Activated CD8-positive, alpha-beta memory T cell treated with anti-CD3 and anti-CD28 coated beads, Interleukin-2, amount 50 U/mL, for 1 hour (primary cell): ENCODE measurements at regions not wholly inside any gene's neighbourhood (a gene's known extent, or its start where the extent isn't known, plus 50 kb on each side); places are given as distances from the start of the nearest gene placed in this dataset.

Experiments
- DNase-seq: peaks from one replicate; pipeline ENCODE4 v3.0.0-alpha.2; 2020; ENCODE audit errors: extremely low read depth

- DNase-seq: no peak
Measured at GRCh38 chr15:69947394-69947793, 150.3 kb downstream of the TLE3 start.

- DNase-seq: no peak
Measured at GRCh38 chr15:69949485-69949884, 148.2 kb downstream of the TLE3 start.

DNA sequence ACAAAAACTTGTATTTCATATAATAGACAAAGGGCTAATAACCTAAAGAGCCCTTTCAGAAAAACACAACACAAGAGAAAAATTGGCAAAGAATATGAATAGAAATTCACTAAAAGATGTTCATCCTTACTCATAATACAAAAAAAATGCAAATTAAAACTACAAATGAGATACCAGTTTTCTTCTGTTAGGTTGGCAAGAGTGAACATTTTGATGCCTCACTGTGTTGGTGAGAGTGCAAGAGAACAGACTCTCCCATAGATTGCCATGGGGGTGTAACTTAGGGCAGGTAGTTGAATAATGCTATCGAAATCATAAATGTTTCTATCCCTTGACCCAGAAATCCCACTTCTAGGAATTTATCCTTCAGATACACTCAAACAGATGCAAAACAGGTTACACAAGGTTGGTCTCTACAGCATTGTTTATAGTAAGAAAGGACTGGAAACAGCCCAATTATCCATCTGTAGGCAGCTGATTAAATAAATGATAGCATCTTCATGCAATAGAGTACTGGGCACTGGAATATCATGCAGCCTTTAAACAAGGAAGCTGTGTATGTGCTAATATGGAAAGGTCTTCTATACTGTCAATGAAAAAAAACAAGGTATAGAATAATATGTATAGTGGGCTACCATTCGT is 146.3 kb downstream of the TLE3 start:
- no peak for DNase-seq

GRCh38 chr15:69951898-69952555 is 145.7 kb downstream of the TLE3 start:
- DNase-seq: no peak

DNA sequence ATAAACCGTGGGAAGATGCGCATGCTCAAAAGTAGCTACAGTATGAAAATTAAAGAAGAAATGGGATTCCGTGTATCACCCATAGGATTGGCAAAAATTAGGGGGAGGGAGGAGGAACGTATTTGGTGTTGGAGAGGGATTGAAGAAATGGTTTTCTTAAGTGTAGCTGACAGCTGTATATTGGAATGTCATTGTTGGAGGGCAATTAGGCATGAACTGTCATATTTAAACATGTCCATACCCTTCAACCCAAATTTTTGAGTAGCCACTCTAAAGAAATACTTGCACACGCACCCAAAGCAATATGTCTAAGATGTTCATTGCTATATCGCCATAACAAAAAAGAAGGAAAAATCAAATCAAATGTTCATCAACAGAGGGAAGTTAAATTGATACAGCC is 144.7 kb downstream of the TLE3 start:
- DNase-seq: no peak

DNA sequence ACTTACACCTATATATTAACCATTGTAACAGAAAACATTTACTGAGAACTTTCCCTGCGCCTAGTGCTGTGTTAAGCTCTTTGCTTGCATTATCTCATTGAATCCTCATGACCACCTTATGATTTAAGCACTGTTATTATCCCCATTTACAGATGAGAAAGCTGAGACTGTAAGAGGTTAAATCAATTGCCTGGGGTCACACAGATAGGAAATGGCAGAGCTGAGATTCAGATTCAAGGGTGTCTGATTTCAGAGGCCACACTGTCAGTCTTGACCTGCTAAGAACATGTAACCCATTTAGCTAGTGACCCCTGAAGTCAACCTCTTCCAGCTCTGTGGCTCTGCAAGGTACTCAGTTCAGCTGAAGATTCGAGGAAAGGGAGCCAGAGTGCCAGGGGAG is 143.9 kb downstream of the TLE3 start:
- no peak for DNase-seq

DNA sequence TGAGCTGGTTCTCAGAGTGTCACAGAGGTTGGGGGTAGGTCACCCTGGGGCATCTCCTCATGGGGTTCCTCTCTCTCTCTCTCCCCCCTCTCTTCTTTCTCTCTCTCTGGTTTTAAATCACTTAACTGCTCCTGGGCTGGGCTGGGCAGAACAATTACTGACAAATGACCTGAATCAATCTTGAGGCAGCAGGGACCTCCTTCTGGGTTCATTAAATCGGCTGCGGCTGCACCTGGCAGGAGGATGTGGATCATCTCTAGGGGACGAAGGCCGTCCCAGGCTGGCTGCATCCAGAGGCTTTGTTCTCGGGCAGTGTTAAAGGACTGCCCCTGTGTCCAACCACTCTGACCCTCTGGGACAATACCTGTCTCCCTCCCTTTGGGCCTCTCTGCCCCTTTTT is 143.1 kb downstream of the TLE3 start:
- no peak for DNase-seq

DNA sequence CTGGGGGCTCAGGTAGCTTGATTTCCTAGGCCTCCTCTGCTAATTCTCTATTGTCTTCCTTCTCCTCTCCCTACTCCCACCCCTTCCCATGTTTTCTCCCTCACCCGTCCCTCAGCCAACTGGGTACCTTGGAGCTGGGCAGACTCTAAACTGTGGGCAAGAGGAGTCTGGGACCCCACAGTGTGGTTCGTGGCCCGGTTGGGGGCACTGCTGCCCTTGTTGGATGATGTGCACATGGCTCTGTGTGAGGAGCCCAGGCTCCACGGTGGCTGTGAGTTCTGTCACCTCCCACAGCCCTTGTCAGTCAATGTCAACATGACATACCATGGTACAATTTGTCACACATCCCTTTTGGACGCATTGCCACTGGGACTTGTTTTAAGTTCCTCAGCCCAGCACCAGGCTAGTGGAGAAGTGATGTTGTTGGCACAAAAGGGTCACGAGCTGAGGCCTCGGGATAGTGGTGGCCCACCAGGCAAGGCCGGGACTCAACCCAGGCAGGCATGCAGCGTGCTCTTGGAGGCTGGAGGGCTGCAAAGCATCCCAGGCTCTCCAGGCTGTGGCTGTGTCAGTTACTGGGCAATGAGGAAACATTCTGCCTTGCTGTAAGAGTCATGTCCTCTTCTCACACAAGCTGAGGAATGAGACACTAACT is 142.3 kb downstream of the TLE3 start:
- DNase-seq: no peak

- no peak for DNase-seq
Measured at GRCh38 chr15:69956417-69956816, 141.3 kb downstream of the TLE3 start.

GRCh38 chr15:69957175-69957574 is 140.5 kb downstream of the TLE3 start:
- no peak for DNase-seq

- no peak for DNase-seq
Measured at GRCh38 chr15:69958496-69959084, 139.1 kb downstream of the TLE3 start.

DNA sequence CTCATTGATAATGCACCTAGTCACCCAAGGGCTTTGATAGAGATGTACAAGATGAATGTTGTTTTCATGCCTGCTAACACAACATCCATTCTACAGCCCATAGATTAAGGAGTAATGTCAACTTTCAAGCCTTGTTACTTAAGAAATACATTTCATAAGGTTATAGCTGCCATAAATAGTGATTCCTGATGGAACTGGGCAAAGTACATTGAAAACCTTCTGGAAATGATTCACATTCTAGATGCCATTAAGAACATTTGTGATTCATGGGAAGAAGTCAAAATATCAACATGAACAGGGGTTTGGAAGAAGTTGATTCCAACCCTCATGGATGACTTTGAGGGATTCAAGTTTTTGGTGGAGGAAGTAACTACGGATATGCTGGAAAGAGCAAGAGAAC is 135.2 kb downstream of the TLE3 start:
- no peak for DNase-seq

- DNase-seq: no peak
Measured at GRCh38 chr15:69963385-69963784, 134.3 kb downstream of the TLE3 start.

GRCh38 chr15:69971771-69972170 is 125.9 kb downstream of the TLE3 start:
- no peak for DNase-seq

DNA sequence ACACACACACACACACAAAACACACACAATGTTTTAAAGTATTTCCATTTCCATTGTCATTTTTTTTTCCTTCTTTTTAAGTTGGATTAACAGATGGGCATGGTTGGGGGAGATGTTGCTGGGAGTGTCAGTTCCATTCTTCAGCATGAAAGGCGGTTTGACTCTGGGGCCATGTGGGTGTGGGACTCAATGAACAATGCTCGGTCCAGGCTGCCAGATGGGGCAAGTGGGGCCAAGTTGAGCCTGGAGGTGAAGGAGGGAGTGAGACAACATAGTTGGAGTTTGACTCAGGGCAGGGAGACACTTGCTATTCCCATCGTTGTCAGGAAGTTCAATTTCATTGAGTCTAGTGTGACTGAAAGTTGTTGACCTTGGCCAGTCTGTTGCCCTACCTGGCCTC is 125.3 kb downstream of the TLE3 start:
- no peak for DNase-seq

DNA sequence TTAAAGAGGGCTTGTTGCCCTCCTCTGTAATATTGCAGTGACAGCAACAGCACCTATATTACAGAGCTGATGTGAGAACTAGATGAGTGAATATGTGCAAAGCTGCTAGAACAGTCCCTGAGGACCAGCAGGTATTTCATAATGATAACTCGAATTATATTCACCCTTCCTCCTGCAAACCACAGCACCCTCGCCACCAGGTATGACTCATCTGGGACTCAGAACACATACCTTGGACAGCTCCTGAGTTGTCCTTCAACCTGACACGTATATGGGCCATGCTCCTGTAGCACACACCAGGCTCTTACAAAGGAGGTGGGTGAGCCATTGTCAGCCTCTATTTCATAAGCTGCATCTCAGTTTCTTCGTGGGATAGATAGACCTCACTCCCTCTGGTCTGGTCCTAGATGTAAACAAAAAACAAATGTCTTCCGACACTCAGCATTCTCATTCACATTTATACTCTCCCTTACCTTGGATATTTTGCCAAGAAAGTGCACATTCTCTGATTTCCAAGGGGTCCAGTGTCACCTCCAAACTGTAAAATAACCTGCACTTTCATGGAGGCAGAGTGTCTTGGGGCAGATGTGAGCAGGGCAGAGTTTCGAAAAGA is 124.5 kb downstream of the TLE3 start:
- no peak for DNase-seq

GRCh38 chr15:69973880-69974279 is 123.8 kb downstream of the TLE3 start:
- no peak for DNase-seq

DNA sequence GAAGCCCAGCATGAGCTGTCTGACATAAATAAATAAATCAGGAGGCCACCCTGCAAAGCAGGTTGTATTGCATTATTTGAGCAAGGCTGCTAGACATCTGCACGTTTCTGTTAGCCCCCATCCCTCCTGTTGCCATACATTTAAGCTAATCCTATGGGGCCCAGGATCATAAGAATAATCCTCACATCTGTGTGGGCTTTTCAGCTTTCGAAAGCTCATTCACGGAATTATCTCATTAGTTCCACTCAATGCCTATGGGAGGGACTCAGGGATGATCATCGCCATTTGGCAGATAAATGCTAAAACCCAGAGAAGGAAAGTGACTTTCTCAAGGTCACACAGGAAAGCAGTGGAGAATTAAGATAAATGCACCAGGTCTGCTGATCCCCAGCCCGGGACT is 123.4 kb downstream of the TLE3 start:
- DNase-seq: no peak

DNA sequence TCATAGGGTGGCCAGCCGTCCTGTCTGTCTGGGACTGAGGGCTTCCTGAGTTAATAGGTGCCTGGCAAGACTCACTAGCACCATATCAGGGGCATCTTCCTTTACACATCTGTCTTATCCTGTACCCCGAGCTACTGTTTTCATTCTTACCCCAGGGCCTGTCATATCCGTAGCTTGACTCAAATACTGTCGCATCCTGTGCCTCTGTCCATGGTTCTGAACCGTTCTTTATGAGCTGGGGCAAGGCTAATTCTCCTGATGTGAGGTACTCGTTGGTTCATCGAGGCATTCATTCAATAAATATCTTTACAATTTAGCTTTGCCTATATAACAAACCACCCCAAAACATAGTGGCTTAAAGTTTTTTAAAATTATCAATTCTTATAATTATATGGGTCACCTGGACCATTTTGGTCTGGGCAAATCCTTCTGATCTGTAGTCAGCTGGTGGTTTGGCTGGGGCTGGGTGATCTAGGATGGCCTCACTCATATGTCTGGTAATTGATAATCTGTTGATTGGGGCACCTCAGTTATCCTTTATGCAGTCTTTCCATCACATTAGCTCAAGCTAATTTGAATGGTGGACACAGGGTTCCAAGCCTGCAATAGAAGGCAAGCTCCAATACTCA is 121.2 kb downstream of the TLE3 start:
- no peak for DNase-seq

DNA sequence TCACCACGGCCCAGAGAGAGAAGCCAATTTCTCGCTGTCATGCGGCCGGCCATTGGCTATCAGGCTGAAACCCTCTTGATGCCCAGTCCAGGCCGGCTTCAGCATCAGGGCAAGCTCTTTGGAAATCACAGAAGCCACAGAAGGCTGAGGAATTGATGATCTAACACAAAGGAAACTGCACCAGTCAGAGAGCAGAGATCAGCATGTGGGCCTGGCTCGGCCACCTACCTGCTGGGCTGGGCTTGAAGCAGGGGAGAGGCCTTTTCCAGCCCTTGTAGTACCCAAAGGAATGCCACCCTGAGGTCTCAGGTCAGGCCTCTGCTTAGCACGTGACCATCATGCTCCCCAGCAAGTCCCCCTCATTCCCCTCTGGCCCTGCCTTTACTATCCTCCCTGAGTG is 119.1 kb downstream of the TLE3 start:
- no peak for DNase-seq

DNA sequence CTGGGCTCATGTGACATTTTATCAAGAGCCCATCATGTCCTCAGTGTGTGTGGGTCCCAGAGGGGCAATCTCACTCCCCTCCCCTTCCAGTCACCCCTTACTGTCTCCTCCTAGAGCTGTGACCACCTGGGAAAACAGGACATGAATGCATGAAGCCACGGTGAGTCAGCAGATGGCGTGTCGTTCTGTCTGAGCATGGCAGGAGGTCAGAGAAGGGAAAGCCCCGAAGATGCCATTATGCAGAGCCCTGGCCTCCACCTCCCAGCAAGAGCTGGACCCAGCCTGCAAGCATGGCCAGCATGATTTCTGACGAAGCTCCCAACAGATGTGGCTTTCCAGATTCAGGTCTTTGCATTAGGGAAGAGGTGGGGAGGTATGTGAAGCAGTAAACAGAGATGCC is 118.5 kb downstream of the TLE3 start:
- no peak for DNase-seq

- DNase-seq: no peak
Measured at GRCh38 chr15:69979783-69980182, 117.9 kb downstream of the TLE3 start.
